ENCODE measurements at regions not wholly inside any gene's neighbourhood (a gene's known extent, or its start where the extent isn't known, plus 50 kb on each side); places are given as distances from the start of the nearest gene placed in this dataset.

DNA sequence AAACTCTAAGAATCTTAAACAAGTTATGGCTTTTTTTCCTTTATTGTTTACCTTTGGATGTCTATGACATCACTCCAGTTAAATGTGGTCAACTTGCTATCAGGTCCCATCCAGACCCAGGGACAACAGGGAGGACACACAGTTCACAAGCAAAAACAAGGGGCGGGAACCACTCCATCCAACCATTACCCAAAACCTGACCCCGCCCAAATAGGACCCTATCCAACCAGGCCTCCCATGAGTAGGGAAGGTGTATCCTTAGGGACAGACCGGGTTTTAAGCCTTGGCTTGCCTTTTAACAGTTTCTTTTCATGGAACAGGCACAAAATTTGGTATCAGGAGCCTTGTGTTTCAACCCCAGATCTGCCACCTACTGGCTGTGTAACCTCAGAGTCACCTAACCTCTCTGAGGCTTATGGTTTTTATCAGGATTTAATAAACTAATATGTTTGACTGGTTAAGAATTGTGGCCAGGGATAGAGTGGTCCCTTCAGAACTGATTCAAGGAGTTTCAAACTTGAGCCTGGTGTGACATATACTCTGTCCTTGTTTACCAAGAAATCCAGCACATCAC, 127.7 kb upstream of the RAD23B start:
- Histone ChIP-seq H3K18ac (ENCODE audit: low read depth, low read length) (no peak overlapping the region), H2AK5ac (ENCODE audit: low read depth, low read length) (no peak overlapping the region), H4K20me1 (ENCODE audit: insufficient read depth, low read length) (no peaks in the 10 kb centered on the region), H2BK5ac (ENCODE audit: low read depth, low read length, poor library complexity, severe bottlenecking) (no peak overlapping the region), H3K36me3 (ENCODE audit: control insufficient read depth, insufficient read depth, low read length) (no peaks in the 10 kb centered on the region), H3K4me3 (ENCODE audit: insufficient read depth, low read depth, low read length) (no peak overlapping the region), H4K8ac (ENCODE audit: low read depth in 2 of 2, low read length in 2 of 2) (no peak overlapping the region), H2BK15ac (ENCODE audit: low read depth, low read length) (no peak overlapping the region), H3K4me2 (ENCODE audit: low read depth, low read length) (no peak overlapping the region), H2AFZ (replicated peaks; ENCODE audit: low read length, poor library complexity) (no peak overlapping the region), H3K9ac (ENCODE audit: low read depth, low read length) (no peak overlapping the region), H3K27ac (ENCODE audit: insufficient read depth, low read length) (no peak overlapping the region), H3K14ac (replicated peaks; ENCODE audit: low read depth, low read length) (no peak overlapping the region), H3K4ac (ENCODE audit: low read depth, low read length) (no peak overlapping the region), H3K79me1 (ENCODE audit: low read depth in 1 of 2, low read length in 2 of 2) (no peaks in the 10 kb centered on the region), H3K23ac (ENCODE audit: low read depth, low read length) (no peak overlapping the region), H2BK120ac (ENCODE audit: low read depth, low read length) (no peak overlapping the region), H4K5ac (ENCODE audit: low read depth, low read length) (no peak overlapping the region), H2AK9ac (replicated peaks; ENCODE audit: low read depth, low read length, poor library complexity) (no peak overlapping the region), H2BK20ac (ENCODE audit: low read depth, low read length) (no peak overlapping the region), H3K27me3 (ENCODE audit: control insufficient read depth, insufficient read depth, low read length) (peaks cover 1% of the 10 kb centered on the region; the same call in 1 of the 2 replicates), H3K9me3 (ENCODE audit: control insufficient read depth, insufficient read depth, low read length) (no peaks in the 10 kb centered on the region), H3K56ac (ENCODE audit: extremely low read depth, insufficient read depth, low read length) (no peak overlapping the region), H4K91ac (ENCODE audit: insufficient read depth, low read depth, low read length) (no peak overlapping the region), H3K4me1 (ENCODE audit: control insufficient read depth, insufficient read depth, low read length) (no peaks in the 10 kb centered on the region), H3K9me1 (ENCODE audit: insufficient read depth, low read length) (no peaks in the 10 kb centered on the region)
- ChIA-PET POLR2A (ENCODE audit: unreplicated experiment) (no interaction called here), CTCF (interaction anchor here (2.0 kb wide), 1 partner anchor 16 kb away, joined by 6 read pairs; no protein-coding TSS in a partner anchor)
- in situ Hi-C loops (cut with MboI; ENCODE audit: low sequenced_read_pairs) (loop anchor here (25.0 kb wide), 1 partner anchor 1318 kb away; no protein-coding TSS in a partner anchor), dilution Hi-C loops (cut with HindIII; ENCODE audit: low sequenced_read_pairs, unreplicated experiment) (no loop called here), intact Hi-C loops (cut with micrococcal nuclease) (no loop called here)
- no peak for ATAC-seq (ENCODE audit: low read depth)
- TF ChIP-seq CHD1 (IDR thresholded peaks at IDR 0.05; ENCODE audit: low read depth, low read length) (no peak), MXI1 (IDR thresholded peaks at IDR 0.05; ENCODE audit: borderline replicate concordance, low read depth, low read length) (no peak)
- TF ChIP-seq, protein P1, sequence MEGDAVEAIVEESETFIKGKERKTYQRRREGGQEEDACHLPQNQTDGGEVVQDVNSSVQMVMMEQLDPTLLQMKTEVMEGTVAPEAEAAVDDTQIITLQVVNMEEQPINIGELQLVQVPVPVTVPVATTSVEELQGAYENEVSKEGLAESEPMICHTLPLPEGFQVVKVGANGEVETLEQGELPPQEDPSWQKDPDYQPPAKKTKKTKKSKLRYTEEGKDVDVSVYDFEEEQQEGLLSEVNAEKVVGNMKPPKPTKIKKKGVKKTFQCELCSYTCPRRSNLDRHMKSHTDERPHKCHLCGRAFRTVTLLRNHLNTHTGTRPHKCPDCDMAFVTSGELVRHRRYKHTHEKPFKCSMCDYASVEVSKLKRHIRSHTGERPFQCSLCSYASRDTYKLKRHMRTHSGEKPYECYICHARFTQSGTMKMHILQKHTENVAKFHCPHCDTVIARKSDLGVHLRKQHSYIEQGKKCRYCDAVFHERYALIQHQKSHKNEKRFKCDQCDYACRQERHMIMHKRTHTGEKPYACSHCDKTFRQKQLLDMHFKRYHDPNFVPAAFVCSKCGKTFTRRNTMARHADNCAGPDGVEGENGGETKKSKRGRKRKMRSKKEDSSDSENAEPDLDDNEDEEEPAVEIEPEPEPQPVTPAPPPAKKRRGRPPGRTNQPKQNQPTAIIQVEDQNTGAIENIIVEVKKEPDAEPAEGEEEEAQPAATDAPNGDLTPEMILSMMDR (conservative IDR thresholded peaks at IDR 0.05; ENCODE audit: low read depth, low read length), result 0 out of 2 replicates have a peak, but pooled peaks have one; percentile 11
- no CpG with 5 or more reads among the region's 3 CpGs for WGBS, 2 experiments (ENCODE audit: extremely low coverage in 2 of 2, insufficient read length in 1 of 2)
- no peak for DNase-seq
- BruUV-seq (replicated peaks), result no TSS peak
